ENCODE measurements at regions not wholly inside any gene's neighbourhood (a gene's known extent, or its start where the extent isn't known, plus 50 kb on each side); places are given as distances from the start of the nearest gene placed in this dataset.
"Not testable (repeated sequence)": the region's sequence is repeated elsewhere in the genome, so short reads cannot be mapped to it uniquely, and the experiment has no call there.

GRCh38 chr1:213687832-213688231 lies 299.9 kb upstream of the PROX1 start:
- no peak for DNase-seq

- DNase-seq = no peak
Observed at GRCh38 chr1:213688655-213689054, 299.1 kb upstream of the PROX1 start.

- no peak for DNase-seq
Observed at GRCh38 chr1:213689260-213689659, 298.5 kb upstream of the PROX1 start.

GRCh38 chr1:213690341-213690917 lies 297.3 kb upstream of the PROX1 start:
- no peak for DNase-seq

- DNase-seq = no peak
Observed at GRCh38 chr1:213692321-213692720, 295.5 kb upstream of the PROX1 start.

GRCh38 chr1:213693864-213694263 lies 293.9 kb upstream of the PROX1 start:
- DNase-seq = no peak

GRCh38 chr1:213697192-213697802 lies 290.5 kb upstream of the PROX1 start:
- no peak for DNase-seq

GRCh38 chr1:213698092-213698702 lies 289.6 kb upstream of the PROX1 start:
- DNase-seq = no peak

- DNase-seq = no peak
Observed at GRCh38 chr1:213702703-213703102, 285.1 kb upstream of the PROX1 start.

GRCh38 chr1:213704941-213705340 lies 282.8 kb upstream of the PROX1 start:
- no peak for DNase-seq

- DNase-seq = not testable (repeated sequence)
Observed at GRCh38 chr1:213711833-213712490, 275.8 kb upstream of the PROX1 start.

GRCh38 chr1:213714645-213715044 lies 273.1 kb upstream of the PROX1 start:
- no peak for DNase-seq

- no peak for DNase-seq
Observed at GRCh38 chr1:213715182-213715581, 272.6 kb upstream of the PROX1 start.

GRCh38 chr1:213719462-213719861 lies 268.3 kb upstream of the PROX1 start:
- DNase-seq = no peak

GRCh38 chr1:213720032-213720431 lies 267.7 kb upstream of the PROX1 start:
- DNase-seq = peak; percentile 78

- no peak for DNase-seq
Observed at GRCh38 chr1:213723187-213723586, 264.6 kb upstream of the PROX1 start.

GRCh38 chr1:213724640-213725536 lies 262.9 kb upstream of the PROX1 start:
- DNase-seq = no peak

- DNase-seq = no peak
Observed at GRCh38 chr1:213727853-213728592, 259.8 kb upstream of the PROX1 start.

- DNase-seq = no peak
Observed at GRCh38 chr1:213728593-213729536, 258.9 kb upstream of the PROX1 start.

- no peak for DNase-seq
Observed at GRCh38 chr1:213733705-213734104, 254.1 kb upstream of the PROX1 start.

GRCh38 chr1:213737398-213738035 lies 250.3 kb upstream of the PROX1 start:
- DNase-seq = no peak
